KMS-11 (cell line): ENCODE measurements at regions not wholly inside any gene's neighbourhood (a gene's known extent, or its start where the extent isn't known, plus 50 kb on each side); places are given as distances from the start of the nearest gene placed in this dataset.

Experiments used
- H2AFZ ChIP-seq: fragments of 200-600 bp; sonication (generic); 2 replicates; pipeline ENCODE4 v1.6.1; 2016; ENCODE audit warnings: antibody characterized with exemption, mixed run types, low read depth
- H3K27ac ChIP-seq: fragments of 200-600 bp; sonication (generic); 2 replicates; pipeline ENCODE4 v1.6.1; 2016; ENCODE audit warnings: mild to moderate bottlenecking, mixed run types
- H3K27me3 ChIP-seq: fragments of 200-600 bp; sonication (generic); 2 replicates; pipeline ENCODE4 v1.6.1; 2017; ENCODE audit warnings: mild to moderate bottlenecking, low read depth, mixed run types, moderate library complexity; ENCODE audit not compliant: insufficient read depth
- H3K36me3 ChIP-seq: fragments of 200-600 bp; sonication (generic); 2 replicates; pipeline ENCODE4 v1.6.1; 2017; ENCODE audit warnings: mild to moderate bottlenecking, mixed run types; ENCODE audit not compliant: insufficient read depth
- H3K4me1 ChIP-seq: fragments of 200-600 bp; sonication (generic); 2 replicates; pipeline ENCODE4 v1.6.1; 2016; ENCODE audit warnings: mild to moderate bottlenecking, low read depth, mixed run types; ENCODE audit not compliant: poor library complexity, severe bottlenecking
- H3K4me2 ChIP-seq: fragments of 200-600 bp; sonication (generic); 2 replicates; pipeline ENCODE4 v1.7.0; 2016; ENCODE audit warnings: mild to moderate bottlenecking, mixed run types
- H3K4me3 ChIP-seq: fragments of 200-600 bp; sonication (generic); IDR thresholded peaks from 2 replicates; pipeline ENCODE4 v1.6.1; 2017; ENCODE audit warnings: low read depth, low read length, mixed read lengths; ENCODE audit not compliant: insufficient read depth
- H3K79me2 ChIP-seq: fragments of 200-600 bp; sonication (generic); 2 replicates; pipeline ENCODE4 v1.6.1; 2016; ENCODE audit warnings: low read depth, mixed run types; ENCODE audit not compliant: insufficient read depth
- H3K9ac ChIP-seq: fragments of 200-600 bp; sonication (generic); 2 replicates; pipeline ENCODE4 v1.6.1; 2016; ENCODE audit warnings: mild to moderate bottlenecking, mixed run types
- H4K20me1 ChIP-seq: fragments of 200-600 bp; sonication (generic); 2 replicates; pipeline ENCODE4 v1.6.1; 2016; ENCODE audit warnings: mild to moderate bottlenecking, mixed run types; ENCODE audit not compliant: insufficient read depth
- TF ChIP-seq, protein P1 (sequence below): fragments of 200-600 bp; sonication (generic); conservative IDR thresholded peaks from 2 replicates; pipeline ENCODE4 v1.6.1; 2017; ENCODE audit warnings: low read depth, mild to moderate bottlenecking, antibody characterized with exemption, low read length, moderate library complexity, mixed read lengths

DNA sequence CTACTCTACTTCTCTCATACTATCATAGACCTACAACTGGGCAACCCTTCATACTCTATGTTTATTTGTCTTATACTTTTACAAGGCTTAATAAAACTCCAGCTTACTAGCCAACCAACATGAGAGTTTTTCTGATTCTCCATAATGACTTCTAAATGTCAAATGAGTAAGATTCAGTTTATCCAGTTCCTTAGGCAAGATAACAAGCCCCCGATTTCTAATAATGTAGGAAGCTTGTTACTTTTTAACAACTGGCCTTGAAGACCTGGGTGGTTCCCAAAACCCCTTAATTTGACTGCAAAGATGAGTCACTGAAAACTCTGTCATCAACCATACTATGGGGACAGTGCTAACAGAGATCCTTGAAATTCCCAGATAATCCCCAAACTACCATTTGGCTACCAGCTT, 294.6 kb upstream of the ACTBL2 start:
- H3K79me2 ChIP-seq, result no peaks in the 10 kb centered on the region
- H3K27me3 ChIP-seq, result no peaks in the 10 kb centered on the region; the same call in 1 of the 2 replicates
- TF ChIP-seq, protein P1, sequence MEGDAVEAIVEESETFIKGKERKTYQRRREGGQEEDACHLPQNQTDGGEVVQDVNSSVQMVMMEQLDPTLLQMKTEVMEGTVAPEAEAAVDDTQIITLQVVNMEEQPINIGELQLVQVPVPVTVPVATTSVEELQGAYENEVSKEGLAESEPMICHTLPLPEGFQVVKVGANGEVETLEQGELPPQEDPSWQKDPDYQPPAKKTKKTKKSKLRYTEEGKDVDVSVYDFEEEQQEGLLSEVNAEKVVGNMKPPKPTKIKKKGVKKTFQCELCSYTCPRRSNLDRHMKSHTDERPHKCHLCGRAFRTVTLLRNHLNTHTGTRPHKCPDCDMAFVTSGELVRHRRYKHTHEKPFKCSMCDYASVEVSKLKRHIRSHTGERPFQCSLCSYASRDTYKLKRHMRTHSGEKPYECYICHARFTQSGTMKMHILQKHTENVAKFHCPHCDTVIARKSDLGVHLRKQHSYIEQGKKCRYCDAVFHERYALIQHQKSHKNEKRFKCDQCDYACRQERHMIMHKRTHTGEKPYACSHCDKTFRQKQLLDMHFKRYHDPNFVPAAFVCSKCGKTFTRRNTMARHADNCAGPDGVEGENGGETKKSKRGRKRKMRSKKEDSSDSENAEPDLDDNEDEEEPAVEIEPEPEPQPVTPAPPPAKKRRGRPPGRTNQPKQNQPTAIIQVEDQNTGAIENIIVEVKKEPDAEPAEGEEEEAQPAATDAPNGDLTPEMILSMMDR, result no peak
- no peaks in the 10 kb centered on the region for H3K36me3 ChIP-seq
- peaks cover 8% of the 10 kb centered on the region for H3K4me1 ChIP-seq
- no peak overlapping the region for H3K4me3 ChIP-seq
- no peaks in the 10 kb centered on the region for H4K20me1 ChIP-seq
- no peak overlapping the region for H2AFZ ChIP-seq
- H3K27ac ChIP-seq, result no peak overlapping the region
- no peak overlapping the region for H3K9ac ChIP-seq
- H3K4me2 ChIP-seq, result no peak overlapping the region

DNA sequence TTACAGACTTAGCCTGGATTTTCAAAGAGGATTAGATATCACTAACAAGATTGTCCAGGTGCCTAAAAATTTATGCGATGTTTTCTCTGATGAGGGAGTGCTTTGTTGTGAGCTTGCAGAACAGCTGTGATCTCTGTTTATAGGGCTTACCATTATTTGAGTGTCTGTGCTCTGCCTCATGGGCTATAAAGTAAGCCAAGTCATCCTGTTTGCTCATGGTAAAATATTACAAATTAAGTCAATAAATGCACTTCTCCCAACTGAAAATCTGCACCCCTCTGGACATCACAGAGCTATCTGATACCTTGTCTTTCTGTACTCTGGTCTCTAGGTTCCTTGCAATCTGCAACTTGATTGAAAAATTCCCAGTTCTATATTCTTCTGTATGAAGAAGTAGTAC, 293.4 kb upstream of the ACTBL2 start:
- Histone ChIP-seq H4K20me1 (no peaks in the 10 kb centered on the region), H3K4me2 (no peak overlapping the region), H3K79me2 (no peaks in the 10 kb centered on the region), H3K4me3 (no peak overlapping the region), H2AFZ (no peak overlapping the region), H3K27me3 (no peaks in the 10 kb centered on the region), H3K9ac (no peak overlapping the region), H3K36me3 (no peaks in the 10 kb centered on the region), H3K27ac (no peak overlapping the region), H3K4me1 (peaks cover 11% of the 10 kb centered on the region)
- TF ChIP-seq, protein P1, result no peak

DNA sequence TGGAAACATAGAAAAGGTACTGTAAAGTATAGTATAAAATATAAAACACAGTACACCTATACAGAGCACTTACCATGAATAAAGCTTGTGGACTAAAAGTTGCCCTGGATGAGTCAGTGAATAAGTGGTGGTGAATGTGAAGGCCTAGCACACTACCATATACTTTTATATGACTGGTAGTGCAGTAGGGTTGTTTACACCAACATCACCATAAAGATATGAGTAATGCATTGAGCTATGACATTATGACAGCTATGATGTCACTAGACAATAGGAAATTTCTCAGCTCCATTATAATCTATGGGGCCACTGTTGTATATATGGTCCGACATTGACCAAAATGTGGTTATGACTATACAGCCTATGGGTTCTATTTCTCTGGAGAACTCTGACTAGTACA, 291.8 kb upstream of the ACTBL2 start:
- Histone ChIP-seq H3K4me2 (no peak overlapping the region), H3K9ac (no peak overlapping the region), H3K4me3 (no peak overlapping the region), H3K79me2 (no peaks in the 10 kb centered on the region), H3K36me3 (no peaks in the 10 kb centered on the region), H2AFZ (no peak overlapping the region), H4K20me1 (no peaks in the 10 kb centered on the region), H3K4me1 (peaks cover 11% of the 10 kb centered on the region), H3K27me3 (no peaks in the 10 kb centered on the region), H3K27ac (no peak overlapping the region)
- TF ChIP-seq, protein P1, result no peak

DNA sequence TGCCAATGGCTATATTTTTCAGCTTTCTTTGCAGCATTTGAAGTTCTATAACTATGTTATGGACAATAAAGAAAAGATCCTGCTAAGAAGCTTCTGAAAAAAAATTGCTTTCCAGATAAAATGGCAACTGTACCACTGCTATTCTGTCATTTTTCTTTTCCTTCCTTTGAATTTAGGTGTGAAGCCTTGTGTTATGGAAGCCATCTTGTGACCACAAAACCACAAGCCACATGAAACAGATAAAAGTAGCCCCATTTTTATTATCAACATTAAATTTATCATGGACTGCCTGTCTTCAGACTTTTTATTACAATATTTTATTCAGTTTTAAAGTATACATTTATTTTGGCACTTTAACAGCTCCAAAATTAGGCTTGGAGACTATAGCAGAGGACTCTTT, 289.9 kb upstream of the ACTBL2 start:
- Histone ChIP-seq H3K36me3 (no peaks in the 10 kb centered on the region), H2AFZ (no peak overlapping the region), H3K79me2 (no peaks in the 10 kb centered on the region), H3K4me1 (peaks cover 11% of the 10 kb centered on the region), H3K4me3 (no peak overlapping the region), H3K4me2 (no peak overlapping the region), H3K9ac (no peak overlapping the region), H4K20me1 (no peaks in the 10 kb centered on the region), H3K27ac (no peak overlapping the region), H3K27me3 (no peaks in the 10 kb centered on the region)
- TF ChIP-seq, protein P1, result no peak
